ENCODE measurements at regions not wholly inside any gene's neighbourhood (a gene's known extent, or its start where the extent isn't known, plus 50 kb on each side); places are given as distances from the start of the nearest gene placed in this dataset.

- DNase-seq (ENCODE audit: low read depth in 2 of 3, low spot score in 2 of 3), result no peak
Measured at GRCh38 chr13:103222683-103223082, 156.5 kb upstream of the SLC10A2 start.

- DNase-seq (ENCODE audit: low read depth in 2 of 3, low spot score in 2 of 3), result no peak
Measured at GRCh38 chr13:103218253-103218652, 152.0 kb upstream of the SLC10A2 start.

GRCh38 chr13:103213152-103213551 lies 146.9 kb upstream of the SLC10A2 start:
- DNase-seq (ENCODE audit: low read depth in 2 of 3, low spot score in 2 of 3), result no peak

- no peak for DNase-seq (ENCODE audit: low read depth in 2 of 3, low spot score in 2 of 3)
Measured at GRCh38 chr13:103210348-103210747, 144.1 kb upstream of the SLC10A2 start.

GRCh38 chr13:103203735-103204330 lies 137.6 kb upstream of the SLC10A2 start:
- no peak for DNase-seq (ENCODE audit: low read depth in 2 of 3, low spot score in 2 of 3)

- DNase-seq (ENCODE audit: low read depth in 2 of 3, low spot score in 2 of 3), result no peak
Measured at GRCh38 chr13:103200118-103200885, 134.1 kb upstream of the SLC10A2 start.

- no peak for DNase-seq (ENCODE audit: low read depth in 2 of 3, low spot score in 2 of 3)
Measured at GRCh38 chr13:103199380-103200088, 133.3 kb upstream of the SLC10A2 start.

GRCh38 chr13:103196356-103196755 lies 130.1 kb upstream of the SLC10A2 start:
- no peak for DNase-seq (ENCODE audit: low read depth in 2 of 3, low spot score in 2 of 3)

GRCh38 chr13:103195762-103196161 lies 129.5 kb upstream of the SLC10A2 start:
- DNase-seq (ENCODE audit: low read depth in 2 of 3, low spot score in 2 of 3), result no peak

GRCh38 chr13:103194871-103195270 lies 128.7 kb upstream of the SLC10A2 start:
- DNase-seq (ENCODE audit: low read depth in 2 of 3, low spot score in 2 of 3), result no peak

GRCh38 chr13:103192511-103193135 lies 126.4 kb upstream of the SLC10A2 start:
- no peak for DNase-seq (ENCODE audit: low read depth in 2 of 3, low spot score in 2 of 3)

GRCh38 chr13:103190841-103191240 lies 124.6 kb upstream of the SLC10A2 start:
- no peak for DNase-seq (ENCODE audit: low read depth in 2 of 3, low spot score in 2 of 3)

GRCh38 chr13:103188713-103189326 lies 122.6 kb upstream of the SLC10A2 start:
- DNase-seq (ENCODE audit: low read depth in 2 of 3, low spot score in 2 of 3), result no peak

- DNase-seq (ENCODE audit: low read depth in 2 of 3, low spot score in 2 of 3), result no peak
Measured at GRCh38 chr13:103187721-103188156, 121.5 kb upstream of the SLC10A2 start.

- DNase-seq (ENCODE audit: low read depth in 2 of 3, low spot score in 2 of 3), result no peak
Measured at GRCh38 chr13:103184413-103184812, 118.2 kb upstream of the SLC10A2 start.

GRCh38 chr13:103178986-103179943 lies 113.0 kb upstream of the SLC10A2 start:
- no peak for DNase-seq (ENCODE audit: low read depth in 2 of 3, low spot score in 2 of 3)

GRCh38 chr13:103174966-103175365 lies 108.7 kb upstream of the SLC10A2 start:
- DNase-seq (ENCODE audit: low read depth in 2 of 3, low spot score in 2 of 3), result no peak

GRCh38 chr13:103168901-103169508 lies 102.8 kb upstream of the SLC10A2 start:
- DNase-seq (ENCODE audit: low read depth in 2 of 3, low spot score in 2 of 3), result no peak

- DNase-seq (ENCODE audit: low read depth in 2 of 3, low spot score in 2 of 3), result no peak
Measured at GRCh38 chr13:103164251-103164650, 98.0 kb upstream of the SLC10A2 start.

GRCh38 chr13:103161476-103161875 lies 95.3 kb upstream of the SLC10A2 start:
- DNase-seq (ENCODE audit: low read depth in 2 of 3, low spot score in 2 of 3), result no peak
